ENCODE measurements at regions not wholly inside any gene's neighbourhood (a gene's known extent, or its start where the extent isn't known, plus 50 kb on each side); places are given as distances from the start of the nearest gene placed in this dataset.

DNA sequence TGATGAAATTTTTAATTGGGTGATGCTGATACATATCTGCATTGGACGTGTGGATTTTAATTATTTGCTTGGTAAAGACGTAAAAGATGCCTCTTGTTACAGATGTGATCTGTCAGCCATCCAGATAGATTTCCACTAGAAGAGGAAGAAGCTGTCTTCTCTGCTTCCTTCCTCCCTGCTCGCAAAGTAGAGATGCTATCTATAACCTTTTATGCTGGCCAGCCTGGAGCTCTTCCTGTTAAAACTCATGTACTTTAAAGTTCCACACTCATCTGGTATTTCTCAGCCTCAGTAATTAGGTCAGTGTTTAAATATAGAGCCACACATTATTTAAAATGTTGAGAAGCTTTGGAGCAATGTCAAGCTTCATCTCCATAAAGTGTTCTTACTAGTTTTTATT is 51.2 kb upstream of the TMEM229A start:
- no peaks in the 10 kb centered on the region for H3K9me2 ChIP-seq (replicated peaks; ENCODE audit: insufficient read depth, low read length)
- H3K9me3 ChIP-seq (ENCODE audit: insufficient read depth, low read length): no peaks in the 10 kb centered on the region
- no peak overlapping the region for H3K4me2 ChIP-seq (ENCODE audit: low read depth, low read length, poor library complexity, severe bottlenecking)
- no peaks in the 10 kb centered on the region for H4K20me1 ChIP-seq (ENCODE audit: low read depth, low read length)
- H3K4me3 ChIP-seq (ENCODE audit: insufficient read depth, low read length, poor library complexity, severe bottlenecking): no peak overlapping the region
- H3K27me3 ChIP-seq (ENCODE audit: low read length): no peaks in the 10 kb centered on the region
- no peaks in the 10 kb centered on the region for H3F3A ChIP-seq (ENCODE audit: insufficient read depth)
- H3K9ac ChIP-seq (ENCODE audit: low read length): no peak overlapping the region
- TF ChIP-seq, protein P1, sequence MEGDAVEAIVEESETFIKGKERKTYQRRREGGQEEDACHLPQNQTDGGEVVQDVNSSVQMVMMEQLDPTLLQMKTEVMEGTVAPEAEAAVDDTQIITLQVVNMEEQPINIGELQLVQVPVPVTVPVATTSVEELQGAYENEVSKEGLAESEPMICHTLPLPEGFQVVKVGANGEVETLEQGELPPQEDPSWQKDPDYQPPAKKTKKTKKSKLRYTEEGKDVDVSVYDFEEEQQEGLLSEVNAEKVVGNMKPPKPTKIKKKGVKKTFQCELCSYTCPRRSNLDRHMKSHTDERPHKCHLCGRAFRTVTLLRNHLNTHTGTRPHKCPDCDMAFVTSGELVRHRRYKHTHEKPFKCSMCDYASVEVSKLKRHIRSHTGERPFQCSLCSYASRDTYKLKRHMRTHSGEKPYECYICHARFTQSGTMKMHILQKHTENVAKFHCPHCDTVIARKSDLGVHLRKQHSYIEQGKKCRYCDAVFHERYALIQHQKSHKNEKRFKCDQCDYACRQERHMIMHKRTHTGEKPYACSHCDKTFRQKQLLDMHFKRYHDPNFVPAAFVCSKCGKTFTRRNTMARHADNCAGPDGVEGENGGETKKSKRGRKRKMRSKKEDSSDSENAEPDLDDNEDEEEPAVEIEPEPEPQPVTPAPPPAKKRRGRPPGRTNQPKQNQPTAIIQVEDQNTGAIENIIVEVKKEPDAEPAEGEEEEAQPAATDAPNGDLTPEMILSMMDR (IDR thresholded peaks at IDR 0.05; ENCODE audit: insufficient read depth, low read length, poor library complexity, severe bottlenecking): no peak
- TF ChIP-seq EZH2phosphoT487 (conservative IDR thresholded peaks at IDR 0.05; ENCODE audit: low read length): no peak
- no peak overlapping the region for H2AFZ ChIP-seq (ENCODE audit: low read depth, low read length, severe bottlenecking)
- H3K79me2 ChIP-seq (ENCODE audit: insufficient read depth, low read length): no peaks in the 10 kb centered on the region
- H3K27ac ChIP-seq (ENCODE audit: low read depth, low read length): no peak overlapping the region
- no peaks in the 10 kb centered on the region for H3K36me3 ChIP-seq (ENCODE audit: low read length)

All from SU-DHL-6 (cell line).